WTC11 (cell line): ENCODE measurements at regions not wholly inside any gene's neighbourhood (a gene's known extent, or its start where the extent isn't known, plus 50 kb on each side); places are given as distances from the start of the nearest gene placed in this dataset.

Experiments
- GABPB1 ChIP-seq: sonication (generic); formaldehyde crosslinking; IDR thresholded peaks from 2 replicates; pipeline ENCODE4 v1.8.1; 2023; ENCODE audit warnings: mild to moderate bottlenecking, missing genetic modification reagents
- JUN ChIP-seq: sonication (generic); formaldehyde crosslinking; IDR thresholded peaks from 2 replicates; pipeline ENCODE4 v1.8.0; 2023; ENCODE audit warnings: mild to moderate bottlenecking, missing genetic modification reagents
- TP53 ChIP-seq: sonication (generic); formaldehyde crosslinking; IDR thresholded peaks from 2 replicates; pipeline ENCODE4 v1.8.1; 2023; ENCODE audit warnings: mild to moderate bottlenecking, missing genetic modification reagents

- TF ChIP-seq GABPB1 (CRISPR knock-in tag) (no peak), JUN (no peak), TP53 (CRISPR knock-in tag) (no peak)
These were observed 426.6 kb downstream of the BRD1 start for GRCh38 chr22:49400941-49401598.
